ACHN (cell line): ENCODE measurements at regions not wholly inside any gene's neighbourhood (a gene's known extent, or its start where the extent isn't known, plus 50 kb on each side); places are given as distances from the start of the nearest gene placed in this dataset.
A peak's percentile ranks its signal among the peaks of the same experiment; 100 is the strongest.

Experiments
- DNase-seq: peaks from one replicate; pipeline ENCODE4 v3.0.0-alpha.2; 2015
- in situ Hi-C: cut with HindIII; loops from 2 replicates; pipeline ENCODE4 v1.10.0; 2017; ENCODE audit warnings: low sequenced_read_pairs, low pct_ligation_motif_present, low pct_unique_long_range_greater_than_20kb

DNA sequence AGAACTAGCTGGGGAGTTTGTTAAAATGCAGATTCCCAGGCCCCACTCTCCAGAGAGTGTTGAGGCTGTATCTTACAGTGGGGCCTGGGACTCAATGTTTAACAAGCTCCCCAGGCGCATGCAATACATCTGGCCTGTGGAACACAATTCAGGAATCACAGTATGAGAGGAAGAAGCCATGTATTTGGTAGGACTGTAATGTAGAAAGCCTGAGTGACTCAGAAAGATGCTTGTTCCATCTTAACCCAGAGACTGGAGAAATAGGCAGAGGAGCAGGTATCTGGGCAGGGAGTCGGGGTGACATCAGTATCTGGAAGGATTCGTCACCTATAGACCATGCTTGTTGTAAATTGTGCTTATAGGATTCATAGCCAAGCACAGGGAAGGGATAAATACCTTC is 90.5 kb downstream of the UNC5CL start:
- DNase-seq: no peak
- in situ Hi-C loops: no loop called here

DNA sequence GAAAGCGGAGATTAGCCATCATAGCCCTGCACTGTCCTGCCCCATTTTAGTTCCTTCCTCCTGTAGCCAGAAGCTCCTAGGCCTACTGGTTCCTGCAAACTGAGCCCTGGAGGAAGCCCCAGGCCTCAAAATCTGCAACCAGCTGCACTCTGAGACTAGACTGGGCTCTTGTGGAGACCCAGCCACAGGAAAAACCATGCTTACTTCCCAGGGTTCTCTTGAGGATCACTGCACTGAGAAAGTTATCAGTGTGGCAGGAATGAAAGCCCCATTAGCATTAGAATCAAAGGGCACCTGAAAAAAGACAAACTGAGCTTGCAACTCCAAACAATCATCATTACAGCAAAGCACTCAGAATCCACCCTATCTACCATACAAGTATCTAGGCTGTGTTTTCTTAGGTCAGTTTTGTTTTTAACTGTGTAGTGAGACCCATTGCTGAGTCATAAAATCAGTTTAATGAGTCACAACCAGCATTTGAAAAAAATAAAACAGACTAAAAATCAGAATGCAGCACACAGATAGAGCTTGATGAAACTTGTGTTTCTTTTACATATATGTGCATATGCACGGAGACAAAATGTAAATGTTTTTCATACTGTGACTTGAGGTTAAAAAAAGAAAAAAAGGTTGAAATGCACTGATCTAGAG is 91.0 kb downstream of the UNC5CL start:
- in situ Hi-C loops: no loop called here
- peak; percentile 62 for DNase-seq

DNA sequence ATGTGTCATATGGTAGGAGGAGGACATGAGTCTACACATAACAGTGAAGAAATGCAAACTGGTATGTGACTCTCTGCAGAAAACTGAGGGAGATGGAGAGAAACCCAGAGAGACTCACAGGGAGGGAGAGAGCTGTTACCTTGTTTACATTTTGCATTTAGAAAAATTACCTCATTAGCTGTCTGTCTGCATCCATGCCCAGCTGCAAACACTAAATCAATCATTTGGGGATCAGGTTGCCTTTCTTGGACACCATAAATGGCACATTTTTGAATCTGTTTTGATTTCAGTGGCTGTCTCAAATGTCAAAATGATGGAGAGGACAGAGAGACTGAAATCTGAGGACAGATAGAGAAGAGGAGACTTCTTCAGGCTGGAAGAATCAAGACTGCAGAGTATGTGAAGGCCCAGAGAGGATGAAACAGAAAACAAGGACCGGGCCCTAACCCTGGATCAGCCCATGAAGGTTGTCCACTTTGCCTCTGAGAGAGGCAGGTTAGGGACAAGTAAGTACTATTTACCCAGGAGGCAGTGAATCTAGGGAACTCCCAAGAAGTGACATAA is 92.2 kb downstream of the UNC5CL start:
- DNase-seq: no peak

DNA sequence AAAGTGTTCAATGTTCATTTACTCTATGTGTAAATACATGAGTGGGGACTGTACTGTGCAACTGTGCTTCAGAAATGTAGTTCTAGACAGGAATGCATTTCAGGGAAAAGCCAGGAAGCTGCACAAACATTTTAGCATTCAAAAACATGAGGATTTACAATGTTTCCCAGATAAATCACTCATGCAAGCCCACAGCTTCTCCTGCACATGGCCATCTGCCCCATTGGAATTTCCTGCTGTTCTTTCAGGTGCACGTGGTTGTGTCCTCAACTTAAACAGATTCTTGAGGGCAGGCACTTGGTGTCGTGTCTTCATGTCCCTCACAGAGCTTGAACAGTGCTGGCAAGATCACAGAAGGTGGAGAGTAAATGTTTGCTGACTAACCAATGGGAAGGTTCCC is 101.5 kb downstream of the UNC5CL start:
- in situ Hi-C loops: no loop called here
- DNase-seq: no peak

More for the DNA sequence above, 92.2 kb downstream of the UNC5CL start:
- in situ Hi-C loops: no loop called here

DNA sequence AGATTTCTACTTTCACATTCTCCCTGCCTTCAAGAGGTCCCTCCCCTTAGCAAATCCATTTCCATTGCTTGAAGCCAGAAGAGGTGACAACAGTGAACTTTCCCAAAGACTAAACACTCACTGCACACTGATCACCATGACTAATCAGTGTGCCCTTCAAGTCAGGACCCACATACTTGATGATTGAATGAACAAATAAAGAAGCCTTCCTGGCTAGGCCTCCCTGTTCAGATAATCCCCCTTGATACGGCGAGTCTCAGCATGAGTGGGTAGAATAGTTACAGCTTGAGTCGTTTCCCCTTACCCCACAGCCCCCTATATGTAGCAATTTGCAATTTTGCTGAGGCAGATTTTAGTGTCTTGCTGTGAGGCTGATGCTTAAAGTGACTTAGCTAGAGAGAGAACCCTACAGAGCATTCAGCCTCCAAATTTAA is 102.2 kb downstream of the UNC5CL start:
- in situ Hi-C loops: no loop called here
- peak; percentile 46 for DNase-seq

DNA sequence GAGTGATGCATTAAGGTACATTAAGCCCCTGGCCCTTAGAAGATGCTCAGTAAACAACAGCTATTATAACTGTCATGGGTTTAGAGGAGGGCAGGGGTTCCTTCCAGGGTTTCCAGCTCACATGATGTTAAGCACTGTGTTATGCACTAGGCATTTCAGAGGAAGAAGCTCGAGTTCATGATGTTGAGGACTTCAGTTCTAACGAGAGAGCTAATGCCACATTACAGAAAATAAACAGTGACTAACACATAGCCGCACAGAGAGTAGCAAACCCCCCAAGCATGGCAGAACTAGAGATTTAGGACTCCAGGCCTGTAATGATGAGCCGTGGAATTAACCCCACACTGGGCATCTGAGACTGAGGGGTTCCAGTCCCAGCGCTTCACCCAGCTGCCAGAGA is 105.2 kb downstream of the UNC5CL start:
- no peak for DNase-seq

DNA sequence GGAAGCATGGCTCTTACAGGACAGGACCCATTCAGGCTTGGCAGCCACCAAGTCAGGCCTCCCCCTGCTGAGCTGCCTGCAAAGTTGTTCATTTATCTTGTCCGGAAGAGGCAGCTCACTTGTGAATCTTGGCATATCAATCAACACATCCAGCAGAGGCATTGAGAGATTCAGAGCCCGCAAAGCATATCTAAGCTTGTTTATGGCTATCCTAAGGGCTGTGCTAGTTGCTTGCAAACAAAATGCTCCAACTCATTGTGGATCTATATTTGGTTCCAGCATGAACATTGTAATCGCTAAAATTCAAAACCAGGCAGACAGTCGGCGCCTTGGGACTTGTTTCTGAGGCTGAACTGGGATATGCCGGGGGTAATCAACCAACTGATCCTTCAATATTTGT is 106.1 kb downstream of the UNC5CL start:
- no peak for DNase-seq
- in situ Hi-C loops: no loop called here

More for the DNA sequence above, 105.2 kb downstream of the UNC5CL start:
- in situ Hi-C loops: no loop called here

DNA sequence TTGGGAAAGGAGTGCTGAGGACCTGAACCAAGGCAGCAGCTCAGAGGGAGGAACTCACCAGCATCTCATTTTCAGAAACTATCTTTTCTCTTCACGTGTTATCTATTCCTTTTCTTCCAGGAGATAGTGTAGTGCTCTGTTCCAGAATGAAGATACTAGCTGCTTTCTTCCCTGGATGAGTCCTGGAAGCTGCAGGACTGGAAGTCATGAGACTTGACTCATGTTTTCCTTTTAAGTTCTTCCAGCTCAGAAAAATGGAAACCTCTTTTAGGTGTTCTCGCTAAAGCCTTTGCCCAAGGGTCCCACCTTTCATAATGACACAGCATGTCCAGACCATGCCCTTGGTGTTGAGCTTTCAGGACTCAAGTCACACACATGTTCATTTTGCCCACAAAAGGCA is 106.7 kb downstream of the UNC5CL start:
- in situ Hi-C loops: no loop called here
- DNase-seq: no peak

DNA sequence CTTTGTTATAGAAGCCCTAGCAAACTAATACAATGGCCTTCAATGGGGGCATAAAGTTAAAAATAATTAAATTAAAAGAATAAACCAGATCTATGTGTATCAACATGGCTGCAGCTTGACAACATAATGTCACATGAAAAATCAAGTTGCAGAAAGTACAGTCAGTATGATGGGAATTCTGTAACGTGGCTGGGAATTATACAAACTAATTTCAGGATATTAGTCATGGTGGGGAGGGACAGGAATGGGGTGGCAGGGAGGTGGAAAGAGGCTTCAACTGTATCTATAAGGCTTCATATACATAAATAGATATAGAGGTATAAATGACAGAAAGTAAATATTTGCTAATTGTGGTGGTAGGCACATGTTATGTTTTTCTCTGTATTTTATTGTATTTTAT is 107.1 kb downstream of the UNC5CL start:
- no peak for DNase-seq
- in situ Hi-C loops: no loop called here

DNA sequence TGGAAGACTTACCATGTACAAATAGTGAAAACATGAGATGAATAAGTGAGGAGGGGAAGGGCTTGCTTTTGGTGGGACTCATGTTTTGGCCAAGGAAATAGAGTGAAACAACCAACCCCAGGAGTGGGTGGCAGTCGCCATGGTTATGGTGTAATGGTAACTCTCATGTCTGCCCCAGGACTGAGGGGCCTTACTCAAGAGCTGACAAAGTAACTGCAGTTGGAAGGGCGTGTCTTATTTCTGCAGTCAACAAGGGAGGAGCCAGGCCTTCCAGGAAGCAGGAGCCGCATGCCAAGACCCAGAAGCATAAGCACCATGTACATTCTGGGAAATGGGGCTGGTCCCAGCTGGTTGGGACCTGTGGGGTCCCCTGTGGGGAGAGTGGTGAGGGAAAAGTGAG is 108.5 kb downstream of the UNC5CL start:
- no peak for DNase-seq
- in situ Hi-C loops: no loop called here

DNA sequence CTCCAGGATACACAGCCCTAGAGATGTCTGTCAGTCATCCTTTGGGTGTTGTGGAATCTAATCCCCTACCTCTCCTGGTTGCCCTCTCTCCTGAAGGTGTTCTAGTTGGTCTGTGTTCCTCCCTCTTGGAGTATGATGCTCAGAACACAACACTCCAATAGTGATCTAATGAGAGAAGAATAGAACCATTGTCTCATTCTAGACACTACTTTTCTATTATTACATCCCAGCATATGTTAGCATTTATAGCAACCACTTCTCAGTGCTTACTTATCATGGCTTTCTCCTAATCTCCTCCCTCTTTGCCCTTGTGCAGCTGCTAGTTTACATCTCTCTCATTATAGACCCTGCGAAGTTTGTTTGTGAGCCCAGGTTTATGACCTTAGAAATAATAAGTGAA is 109.0 kb downstream of the UNC5CL start:
- in situ Hi-C loops: no loop called here
- DNase-seq: no peak

DNA sequence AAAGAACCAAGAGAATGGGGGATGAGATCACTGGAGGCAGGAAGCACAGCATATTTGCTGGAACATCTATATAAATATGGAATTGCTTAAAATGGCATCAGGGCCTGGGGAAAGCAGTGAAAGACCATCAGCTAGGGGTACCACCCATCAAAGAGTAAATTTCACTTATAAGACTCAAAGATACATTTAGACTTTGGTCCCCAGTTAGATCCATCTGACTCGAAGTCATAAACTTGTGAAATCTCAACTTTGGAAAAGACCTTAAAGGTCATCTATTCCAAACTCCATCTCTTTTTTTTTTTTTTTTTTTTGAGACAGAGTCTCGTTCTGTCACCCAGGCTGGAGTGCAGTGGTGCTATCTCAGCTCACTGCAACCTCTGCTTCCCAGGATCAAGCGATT is 109.8 kb downstream of the UNC5CL start:
- no peak for DNase-seq
- in situ Hi-C loops: no loop called here

DNA sequence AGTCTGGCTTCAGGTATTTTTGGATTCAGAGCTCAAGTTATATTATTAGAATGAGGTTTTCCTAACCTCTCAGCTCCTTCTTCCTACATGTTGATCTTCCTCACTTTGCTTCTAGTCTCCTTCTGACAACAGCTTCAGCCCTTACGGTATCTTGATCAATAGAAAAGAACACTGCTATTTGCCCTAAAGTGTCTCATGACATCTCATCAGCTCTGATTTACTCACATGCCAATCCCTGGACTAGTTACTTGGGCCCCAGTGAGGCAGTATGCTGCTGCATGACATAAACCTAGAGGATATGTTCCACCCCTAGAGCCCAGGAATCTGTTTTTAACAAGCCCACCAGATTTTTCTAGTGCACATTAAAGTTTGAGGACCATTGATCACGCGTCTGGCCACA is 110.3 kb downstream of the UNC5CL start:
- DNase-seq: no peak
- in situ Hi-C loops: no loop called here

DNA sequence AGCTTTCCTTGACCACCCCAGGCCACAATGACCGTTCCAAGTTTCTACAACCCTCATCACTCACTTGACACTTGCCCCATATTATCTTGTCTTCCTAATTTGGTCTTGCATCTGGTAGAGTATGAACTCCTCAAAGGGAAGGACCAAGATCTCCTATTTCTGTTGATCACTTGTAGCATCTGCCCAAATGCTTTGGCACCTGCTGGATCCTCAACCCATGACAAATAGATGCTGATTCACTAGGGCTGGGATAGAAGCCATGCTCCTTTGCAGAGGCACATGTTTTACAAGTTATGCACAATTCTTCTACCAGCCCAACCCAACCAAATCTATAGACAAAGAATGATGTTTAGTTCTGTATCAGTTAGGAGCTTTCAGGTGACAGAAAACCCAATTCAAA is 110.7 kb downstream of the UNC5CL start:
- in situ Hi-C loops: no loop called here
- DNase-seq: no peak

DNA sequence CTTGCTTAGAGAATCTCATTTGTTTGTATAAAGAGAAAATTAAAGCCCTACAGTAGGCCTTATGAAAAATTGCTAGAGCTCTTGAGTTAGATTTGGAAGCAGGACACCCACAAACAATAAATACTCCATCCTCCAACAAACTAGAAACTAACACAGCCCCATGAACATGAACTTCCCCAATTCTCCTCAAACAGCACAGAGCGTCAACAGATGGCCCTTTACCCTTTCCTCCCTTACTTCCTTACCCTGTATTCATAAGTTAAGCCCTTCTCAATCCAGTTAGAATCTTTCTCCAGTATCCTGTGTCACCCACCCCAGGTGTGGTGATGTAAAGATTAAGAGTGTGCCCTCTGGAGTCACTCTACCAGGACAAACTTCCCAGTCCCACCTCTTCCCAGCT is 113.7 kb downstream of the UNC5CL start:
- no peak for DNase-seq
- in situ Hi-C loops: no loop called here

DNA sequence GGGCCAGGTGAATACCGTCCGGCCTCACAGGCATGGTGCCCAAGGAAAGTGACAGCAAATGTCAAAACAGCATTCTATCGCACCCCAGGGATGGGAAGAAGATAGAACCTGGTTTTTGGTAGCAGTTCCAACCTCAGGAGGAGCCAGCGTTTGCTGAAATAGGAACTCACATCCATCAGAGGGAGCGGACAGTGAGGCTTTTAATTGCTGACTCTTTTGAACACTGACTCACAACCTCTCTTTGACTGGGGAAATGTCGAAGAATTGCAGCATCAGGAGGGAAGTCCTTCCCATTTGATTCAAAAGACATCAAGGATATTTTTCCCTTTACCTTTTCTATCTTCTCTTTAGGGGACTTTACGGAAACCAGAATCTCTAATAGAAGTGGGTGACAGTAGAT is 114.2 kb downstream of the UNC5CL start:
- no peak for DNase-seq
- in situ Hi-C loops: no loop called here

DNA sequence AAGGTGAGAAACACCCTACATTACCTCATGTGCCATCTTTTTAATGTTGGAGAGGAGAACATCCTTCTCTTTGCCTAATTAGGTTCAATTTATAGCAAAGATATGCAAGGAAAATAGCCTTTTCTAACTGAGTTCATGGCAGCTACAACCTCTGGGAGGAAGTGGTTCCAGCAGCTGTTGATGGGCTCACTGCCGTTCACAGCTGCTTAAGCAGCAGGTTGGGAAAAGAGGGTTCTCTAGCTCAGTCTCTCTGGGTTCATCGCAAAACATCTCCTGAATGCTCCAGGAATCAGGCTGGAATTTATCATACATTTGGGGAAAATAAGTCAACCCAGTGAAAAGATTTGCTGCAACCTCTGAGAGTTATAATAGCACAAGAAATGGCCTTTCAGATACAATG is 115.1 kb downstream of the UNC5CL start:
- in situ Hi-C loops: no loop called here

DNA sequence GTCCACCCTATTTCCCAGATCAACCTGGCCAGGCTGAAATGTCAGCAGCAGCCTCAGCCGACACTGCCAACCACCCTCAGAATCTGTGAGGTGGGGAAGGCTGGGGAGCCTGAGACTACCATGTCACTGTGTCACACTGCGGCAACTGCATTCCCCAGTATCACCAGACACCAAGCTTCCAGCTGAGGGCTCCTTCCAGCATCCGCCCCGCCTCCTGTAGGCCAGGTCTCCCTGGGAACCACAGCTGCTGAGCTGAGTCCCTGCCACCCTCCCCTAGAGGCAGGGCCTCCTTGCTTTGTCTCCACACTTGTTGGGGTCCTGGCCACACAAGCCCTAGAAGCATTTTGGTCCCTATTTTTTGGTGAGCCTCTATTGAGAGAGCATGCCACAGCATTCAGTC is 115.7 kb downstream of the UNC5CL start:
- no peak for DNase-seq
- in situ Hi-C loops: no loop called here

More for the DNA sequence above, 115.1 kb downstream of the UNC5CL start:
- DNase-seq: no peak

DNA sequence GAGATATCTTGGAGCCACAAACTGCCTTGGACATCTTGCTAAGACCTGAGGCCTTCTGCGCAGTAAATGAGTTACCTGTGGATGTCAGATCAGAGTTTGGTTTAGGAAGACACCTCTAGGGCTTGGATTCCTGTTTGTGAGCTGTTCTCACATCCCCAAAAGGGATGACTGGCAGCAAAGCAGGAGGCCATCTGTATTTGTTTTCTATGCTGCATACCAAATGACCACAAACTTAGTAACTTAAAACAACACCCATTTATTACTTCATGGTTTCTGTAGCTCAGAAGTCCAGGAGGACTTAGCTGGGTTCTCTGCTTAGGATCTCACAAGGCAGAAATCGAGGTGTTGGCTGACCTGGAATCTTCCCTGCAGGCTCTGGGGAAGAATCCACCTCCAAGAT is 116.7 kb downstream of the UNC5CL start:
- in situ Hi-C loops: no loop called here
- DNase-seq: no peak

DNA sequence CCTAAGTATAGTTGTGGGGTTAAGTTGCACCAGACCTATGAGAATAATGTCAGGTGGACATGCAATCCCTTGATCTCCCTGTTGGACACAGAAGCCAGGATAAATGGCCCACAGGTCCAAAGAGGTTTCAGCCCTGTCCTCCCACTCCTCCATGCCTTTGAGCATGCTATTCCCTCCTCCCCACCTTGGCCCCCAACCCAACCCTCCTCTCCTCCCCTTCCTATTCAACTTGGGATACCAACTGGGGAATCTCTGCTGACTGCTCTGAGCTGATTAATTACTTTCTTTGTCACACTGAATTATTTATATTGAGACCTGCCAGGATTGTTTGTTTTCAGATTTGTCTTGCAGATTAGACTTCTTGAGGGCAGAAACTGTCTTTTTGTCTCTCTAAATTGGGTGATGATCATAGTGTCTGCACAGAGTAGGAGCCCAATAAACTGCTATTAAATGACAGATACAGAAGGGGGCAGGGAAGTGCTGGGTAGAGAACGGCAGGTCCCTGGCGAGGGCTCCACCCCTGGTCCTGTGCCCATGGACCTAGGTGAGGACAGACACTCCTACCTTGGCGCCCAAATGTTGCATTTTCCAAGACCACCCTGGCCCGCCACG is 120.9 kb downstream of the UNC5CL start:
- no peak for DNase-seq
- in situ Hi-C loops: no loop called here
